AG10803 (cell line): ENCODE measurements at regions not wholly inside any gene's neighbourhood (a gene's known extent, or its start where the extent isn't known, plus 50 kb on each side); places are given as distances from the start of the nearest gene placed in this dataset.
A peak's percentile ranks its signal among the peaks of the same experiment; 100 is the strongest.

ENCODE experiments used
- DNase-seq: peaks from one replicate; pipeline ENCODE4 v3.0.0; 2010; ENCODE audit warnings: low read depth
- H3K4me3 ChIP-seq: 2 replicates; pipeline ENCODE4 v1.5.1; 2011; ENCODE audit warnings: mild to moderate bottlenecking, low read length, control low read depth
- TF ChIP-seq, protein P1 (sequence below): conservative IDR thresholded peaks from 2 replicates; pipeline ENCODE4 v1.5.1; 2011; ENCODE audit warnings: mild to moderate bottlenecking, low read length, control low read depth, inconsistent platforms

GRCh38 chr14:35944847-35945246, 118.7 kb downstream of the BRMS1L start:
- TF ChIP-seq, protein P1, sequence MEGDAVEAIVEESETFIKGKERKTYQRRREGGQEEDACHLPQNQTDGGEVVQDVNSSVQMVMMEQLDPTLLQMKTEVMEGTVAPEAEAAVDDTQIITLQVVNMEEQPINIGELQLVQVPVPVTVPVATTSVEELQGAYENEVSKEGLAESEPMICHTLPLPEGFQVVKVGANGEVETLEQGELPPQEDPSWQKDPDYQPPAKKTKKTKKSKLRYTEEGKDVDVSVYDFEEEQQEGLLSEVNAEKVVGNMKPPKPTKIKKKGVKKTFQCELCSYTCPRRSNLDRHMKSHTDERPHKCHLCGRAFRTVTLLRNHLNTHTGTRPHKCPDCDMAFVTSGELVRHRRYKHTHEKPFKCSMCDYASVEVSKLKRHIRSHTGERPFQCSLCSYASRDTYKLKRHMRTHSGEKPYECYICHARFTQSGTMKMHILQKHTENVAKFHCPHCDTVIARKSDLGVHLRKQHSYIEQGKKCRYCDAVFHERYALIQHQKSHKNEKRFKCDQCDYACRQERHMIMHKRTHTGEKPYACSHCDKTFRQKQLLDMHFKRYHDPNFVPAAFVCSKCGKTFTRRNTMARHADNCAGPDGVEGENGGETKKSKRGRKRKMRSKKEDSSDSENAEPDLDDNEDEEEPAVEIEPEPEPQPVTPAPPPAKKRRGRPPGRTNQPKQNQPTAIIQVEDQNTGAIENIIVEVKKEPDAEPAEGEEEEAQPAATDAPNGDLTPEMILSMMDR: no peak
- DNase-seq: no peak
- H3K4me3 ChIP-seq: no peak overlapping the region

GRCh38 chr14:35940291-35940690, 114.2 kb downstream of the BRMS1L start:
- H3K4me3 ChIP-seq: peak overlapping the region; percentile 39
- TF ChIP-seq, protein P1: no peak
- DNase-seq: no peak

DNA sequence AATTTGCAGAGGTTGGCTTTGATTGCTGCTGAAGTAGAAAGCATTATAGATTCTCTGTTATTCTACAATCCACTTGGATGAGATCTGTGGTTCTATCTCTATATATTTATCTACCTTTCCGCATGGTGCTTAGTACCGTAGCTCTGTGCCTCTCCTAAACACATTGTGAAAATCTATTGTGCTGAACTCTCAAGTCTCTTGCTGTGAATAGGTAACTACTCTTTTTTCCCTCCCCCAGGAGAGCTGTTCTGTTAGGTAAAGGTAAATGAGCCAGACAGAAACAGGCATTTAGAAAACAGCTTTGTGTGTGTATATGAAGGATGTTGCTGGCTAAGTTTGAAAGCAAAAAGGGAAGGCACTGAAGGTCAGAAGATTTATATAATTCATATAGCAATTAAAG, 112.6 kb downstream of the BRMS1L start:
- no peak overlapping the region for H3K4me3 ChIP-seq
- TF ChIP-seq, protein P1: no peak

GRCh38 chr14:35934499-35934898, 108.4 kb downstream of the BRMS1L start:
- TF ChIP-seq, protein P1: no peak
- no peak for DNase-seq
- H3K4me3 ChIP-seq: no peak overlapping the region

More for the DNA sequence above, 112.6 kb downstream of the BRMS1L start:
- no peak for DNase-seq

GRCh38 chr14:35932659-35933159, 106.6 kb downstream of the BRMS1L start:
- H3K4me3 ChIP-seq: no peak overlapping the region
- DNase-seq: no peak
- TF ChIP-seq, protein P1: no peak

DNA sequence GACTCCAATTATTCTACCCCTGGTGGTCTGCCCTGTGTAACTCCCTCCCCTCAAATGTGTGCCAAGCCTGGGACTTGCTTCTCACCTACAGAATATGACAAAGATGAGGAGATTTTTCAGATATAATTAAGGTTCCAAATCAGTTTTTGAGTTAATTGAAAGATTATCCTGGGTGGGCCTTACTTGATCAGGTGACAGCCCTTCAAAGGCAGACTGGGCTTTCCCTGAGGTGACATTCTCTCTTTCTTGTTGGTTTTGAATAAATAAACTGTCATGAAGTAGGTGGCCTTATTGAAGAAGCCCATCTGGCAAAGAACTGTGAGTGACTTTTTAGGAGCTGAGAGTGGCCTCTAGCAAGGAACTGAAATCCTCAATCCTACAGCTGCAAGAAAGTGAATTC, 106.0 kb downstream of the BRMS1L start:
- no peak overlapping the region for H3K4me3 ChIP-seq
- TF ChIP-seq, protein P1: no peak
- DNase-seq: no peak

DNA sequence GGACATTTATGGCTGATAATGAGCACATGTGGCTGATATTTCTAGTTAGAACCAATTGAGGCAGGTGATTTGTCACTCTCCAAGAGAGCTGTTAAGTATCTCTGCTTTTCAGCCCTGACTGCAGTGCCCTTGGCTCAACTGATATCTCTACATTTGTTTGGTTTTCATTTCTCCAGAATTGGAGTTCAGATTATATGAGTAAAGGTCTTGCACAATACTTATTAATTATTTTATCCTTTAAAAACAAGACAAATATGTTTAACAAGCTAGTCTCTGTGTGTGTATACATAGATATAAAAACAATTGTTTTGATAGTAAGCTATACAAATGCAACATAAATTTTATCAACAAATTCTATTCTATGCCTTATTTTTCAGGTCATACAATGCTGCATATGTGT, 105.2 kb downstream of the BRMS1L start:
- no peak for DNase-seq
- no peak overlapping the region for H3K4me3 ChIP-seq
- TF ChIP-seq, protein P1: no peak
